ENCODE measurements at regions not wholly inside any gene's neighbourhood (a gene's known extent, or its start where the extent isn't known, plus 50 kb on each side); places are given as distances from the start of the nearest gene placed in this dataset.
A peak's percentile ranks its signal among the peaks of the same experiment; 100 is the strongest.
"Not testable (repeated sequence)": the region's sequence is repeated elsewhere in the genome, so short reads cannot be mapped to it uniquely, and the experiment has no call there.

DNA sequence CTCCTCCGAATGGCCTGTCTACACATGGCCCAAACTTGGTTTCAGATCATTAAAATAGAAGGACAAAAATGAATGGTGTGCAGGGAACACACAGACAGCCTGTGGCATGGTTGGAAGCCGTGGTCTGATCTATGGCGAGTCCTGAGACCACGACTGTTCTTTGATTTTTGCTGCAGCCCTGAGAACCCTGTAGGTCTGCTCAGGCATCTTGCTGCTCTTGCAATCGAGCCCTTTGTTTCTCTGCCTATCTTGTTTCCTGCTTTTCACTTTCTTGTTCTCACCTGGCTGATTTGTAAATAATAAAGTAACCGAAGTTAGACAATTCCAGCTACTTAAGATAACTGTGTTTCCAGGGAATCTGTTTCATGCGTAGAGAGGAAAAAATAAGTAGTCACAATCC lies 54.1 kb upstream of the NBPF9 start:
- DNase-seq (ENCODE audit: low spot score in 2 of 2); H3K36me3 ChIP-seq; H3K27me3 ChIP-seq; intact Hi-C loops (cut with DNase I; ENCODE audit: low total_unique reads); H3K4me1 ChIP-seq; H3K4me3 ChIP-seq; H3K9me3 ChIP-seq; H3K27ac ChIP-seq: not testable (repeated sequence)

- DNase-seq (ENCODE audit: low spot score in 2 of 2); H3K27ac ChIP-seq; H3K36me3 ChIP-seq; intact Hi-C loops (cut with DNase I; ENCODE audit: low total_unique reads); H3K4me1 ChIP-seq; H3K4me3 ChIP-seq; H3K27me3 ChIP-seq; H3K9me3 ChIP-seq: not testable (repeated sequence)
Measured at GRCh38 chr1:149158308-149158707, 55.0 kb upstream of the NBPF9 start.

DNA sequence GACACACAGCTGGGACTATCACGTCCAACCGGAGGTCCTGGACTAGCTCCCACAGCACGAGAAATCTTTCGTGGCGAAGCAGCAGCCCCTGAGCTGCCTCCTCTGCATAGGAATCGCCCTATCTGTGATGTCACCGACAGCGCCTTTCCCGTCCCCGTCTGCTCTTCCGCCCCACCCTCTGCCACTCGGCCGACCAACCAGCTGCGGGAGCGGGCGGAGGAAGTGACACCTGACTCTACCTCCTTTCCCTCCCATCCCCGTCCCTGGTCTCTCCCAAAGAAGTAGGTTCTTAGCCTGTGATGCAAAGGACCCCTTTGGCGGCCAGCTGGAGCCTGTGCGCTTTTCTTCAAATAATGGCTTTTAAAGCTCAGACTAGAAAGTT lies 59.7 kb upstream of the NBPF9 start:
- H3K4me3 ChIP-seq; intact Hi-C loops (cut with DNase I; ENCODE audit: low total_unique reads); H3K27ac ChIP-seq; H3K4me1 ChIP-seq; H3K9me3 ChIP-seq; H3K36me3 ChIP-seq; H3K27me3 ChIP-seq; DNase-seq (ENCODE audit: low spot score in 2 of 2): not testable (repeated sequence)

- H3K27me3 ChIP-seq; H3K9me3 ChIP-seq; H3K36me3 ChIP-seq; H3K4me1 ChIP-seq; intact Hi-C loops (cut with DNase I; ENCODE audit: low total_unique reads): not testable (repeated sequence)
- DNase-seq (ENCODE audit: low spot score in 2 of 2): peak in 1 of 2 donors; percentile 24
- Histone ChIP-seq H3K27ac (peak overlapping the region in 1 of 2 donors; percentile 50), H3K4me3 (peak overlapping the region in 1 of 3 donors; percentile 33)
Measured at GRCh38 chr1:149174765-149175164, 71.4 kb upstream of the NBPF9 start.

GRCh38 chr1:149175812-149176211 lies 72.5 kb upstream of the NBPF9 start:
- intact Hi-C loops (cut with DNase I; ENCODE audit: low total_unique reads); H3K9me3 ChIP-seq; H3K36me3 ChIP-seq; H3K27me3 ChIP-seq; H3K4me1 ChIP-seq; DNase-seq (ENCODE audit: low spot score in 2 of 2): not testable (repeated sequence)
- Histone ChIP-seq H3K4me3 (peak overlapping the region; percentile 38 to 64 (median 50)), H3K27ac (peak overlapping the region in 1 of 2 donors; percentile 32)

DNA sequence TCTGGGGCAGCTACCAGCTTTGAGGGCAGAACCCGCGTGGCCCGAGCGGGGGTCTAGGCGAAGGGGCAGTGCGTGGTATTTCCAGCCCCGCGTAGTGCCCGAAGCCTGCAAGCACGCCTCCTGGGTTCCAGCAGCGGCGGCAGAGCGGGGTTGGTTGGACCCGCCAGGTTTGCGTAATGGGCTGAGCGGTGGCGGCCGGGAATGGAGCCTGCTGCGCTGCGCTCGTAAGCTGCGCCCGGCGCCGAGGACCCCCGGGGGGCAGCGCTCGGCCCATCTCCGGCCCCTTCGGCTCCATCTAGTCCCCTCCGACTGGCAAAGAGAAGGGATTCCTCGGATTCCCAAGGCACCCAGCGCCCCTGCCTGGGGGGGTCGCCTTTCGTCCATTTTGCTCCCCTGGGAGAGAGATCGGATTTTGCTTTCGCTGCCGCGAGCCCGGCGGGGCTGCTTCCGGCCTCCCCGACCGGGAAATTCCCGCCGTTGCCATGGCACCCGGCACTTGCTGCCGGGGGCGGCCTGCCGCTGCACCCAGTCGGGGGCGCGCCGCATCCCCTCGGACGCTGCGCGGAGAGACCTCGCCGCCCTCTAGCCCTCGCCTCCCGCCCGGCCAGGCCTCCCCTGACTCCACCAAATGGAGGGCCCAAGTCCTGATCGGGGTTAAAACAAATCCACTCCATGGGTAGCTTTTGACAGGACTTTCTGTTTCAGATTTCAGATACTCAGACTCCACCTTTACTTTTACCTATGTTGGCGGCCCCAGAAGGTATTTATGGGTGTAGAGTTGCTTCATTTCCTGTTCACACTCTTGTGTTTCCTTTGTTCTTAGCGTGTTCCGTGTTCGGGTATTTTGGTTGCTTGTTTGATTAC lies 73.3 kb upstream of the NBPF9 start:
- H3K4me1 ChIP-seq; H3K27me3 ChIP-seq; intact Hi-C loops (cut with DNase I; ENCODE audit: low total_unique reads); DNase-seq (ENCODE audit: low spot score in 2 of 2); H3K9me3 ChIP-seq; H3K36me3 ChIP-seq: not testable (repeated sequence)
- H3K4me3 ChIP-seq: peak overlapping the region; percentile 50 to 71 (median 59)
- peak overlapping the region; percentile 89 to 92 for H3K27ac ChIP-seq
- peak in 1 of 3 donors; percentile 13 for TF ChIP-seq POLR2AphosphoS5 (IDR thresholded peaks at IDR 0.05)

GRCh38 chr1:149190742-149191141 lies 87.4 kb upstream of the NBPF9 start:
- H3K4me3 ChIP-seq; H3K36me3 ChIP-seq; DNase-seq (ENCODE audit: low spot score in 2 of 2); H3K9me3 ChIP-seq; H3K4me1 ChIP-seq; intact Hi-C loops (cut with DNase I; ENCODE audit: low total_unique reads); H3K27me3 ChIP-seq: not testable (repeated sequence)
- peak overlapping the region in 1 of 2 donors; percentile 25 for H3K27ac ChIP-seq

DNA sequence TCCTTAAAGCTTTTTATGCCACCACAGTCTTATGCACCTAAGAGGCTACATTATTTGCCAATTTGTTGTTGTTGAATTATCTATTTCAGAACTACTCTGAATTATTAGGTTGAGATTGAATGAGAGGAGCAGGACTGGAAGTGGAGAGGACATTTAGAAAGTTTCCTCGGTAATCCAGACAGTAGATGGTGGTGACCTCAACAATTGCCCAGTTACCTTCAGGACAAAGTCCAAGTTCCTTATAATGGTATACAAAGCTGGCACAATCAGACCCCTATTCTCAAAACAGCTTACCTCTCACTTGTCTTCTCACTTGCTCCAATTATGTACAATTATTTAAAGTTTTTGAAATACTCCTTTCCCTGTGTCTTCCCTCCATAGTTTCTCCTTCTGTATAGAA lies 93.3 kb upstream of the NBPF9 start:
- H3K27ac ChIP-seq; H3K9me3 ChIP-seq; H3K4me1 ChIP-seq; intact Hi-C loops (cut with DNase I; ENCODE audit: low total_unique reads); H3K36me3 ChIP-seq; DNase-seq (ENCODE audit: low spot score in 2 of 2); H3K27me3 ChIP-seq; H3K4me3 ChIP-seq: not testable (repeated sequence)

- H3K27me3 ChIP-seq; H3K4me3 ChIP-seq; H3K9me3 ChIP-seq; H3K27ac ChIP-seq; H3K4me1 ChIP-seq; intact Hi-C loops (cut with DNase I; ENCODE audit: low total_unique reads); DNase-seq (ENCODE audit: low spot score in 2 of 2); H3K36me3 ChIP-seq: not testable (repeated sequence)
Measured at GRCh38 chr1:149200567-149200966, 97.2 kb upstream of the NBPF9 start.

- DNase-seq (ENCODE audit: low spot score in 2 of 2): not testable (repeated sequence)
Measured at GRCh38 chr1:149202283-149202682, 98.9 kb upstream of the NBPF9 start.

GRCh38 chr1:149204396-149204795 lies 101.0 kb upstream of the NBPF9 start:
- H3K36me3 ChIP-seq; intact Hi-C loops (cut with DNase I; ENCODE audit: low total_unique reads); DNase-seq (ENCODE audit: low spot score in 2 of 2); H3K27ac ChIP-seq; H3K9me3 ChIP-seq; H3K4me1 ChIP-seq; H3K4me3 ChIP-seq; H3K27me3 ChIP-seq: not testable (repeated sequence)

More at GRCh38 chr1:149202283-149202682, 98.9 kb upstream of the NBPF9 start:
- H3K36me3 ChIP-seq; H3K27me3 ChIP-seq; H3K4me1 ChIP-seq; intact Hi-C loops (cut with DNase I; ENCODE audit: low total_unique reads); H3K4me3 ChIP-seq; H3K9me3 ChIP-seq; H3K27ac ChIP-seq: not testable (repeated sequence)

DNA sequence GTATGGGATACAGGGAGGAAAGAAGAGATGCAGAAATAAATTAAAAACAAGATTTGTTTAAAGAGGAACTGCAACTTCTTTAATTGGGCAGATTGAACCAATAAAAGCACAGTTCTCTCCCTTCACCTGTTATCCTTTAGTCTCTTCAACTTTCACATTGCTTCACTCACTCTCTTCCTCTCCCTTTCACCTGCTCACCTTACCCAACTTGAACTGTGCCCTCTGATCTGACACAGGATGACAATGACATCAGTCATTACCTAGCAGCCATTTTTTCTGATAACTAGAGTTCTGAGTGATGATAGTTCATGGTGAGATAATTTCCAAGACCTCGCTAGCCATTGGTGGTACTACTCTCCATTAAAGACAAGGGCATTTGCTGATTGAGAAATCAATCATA lies 105.5 kb upstream of the NBPF9 start:
- H3K9me3 ChIP-seq; H3K4me1 ChIP-seq; H3K27ac ChIP-seq; DNase-seq (ENCODE audit: low spot score in 2 of 2); H3K36me3 ChIP-seq; H3K27me3 ChIP-seq; intact Hi-C loops (cut with DNase I; ENCODE audit: low total_unique reads); H3K4me3 ChIP-seq: not testable (repeated sequence)

- H3K4me3 ChIP-seq; H3K9me3 ChIP-seq; H3K27ac ChIP-seq; H3K4me1 ChIP-seq; H3K27me3 ChIP-seq; DNase-seq (ENCODE audit: low spot score in 2 of 2); intact Hi-C loops (cut with DNase I; ENCODE audit: low total_unique reads); H3K36me3 ChIP-seq: not testable (repeated sequence)
Measured at GRCh38 chr1:149211757-149212420, 108.5 kb upstream of the NBPF9 start.

Data from breast epithelium (tissue), 4 donors.